Right ventricle myocardium inferior (tissue), 1 donor: ENCODE measurements at regions not wholly inside any gene's neighbourhood (a gene's known extent, or its start where the extent isn't known, plus 50 kb on each side); places are given as distances from the start of the nearest gene placed in this dataset.
A peak's percentile ranks its signal among the peaks of the same experiment; 100 is the strongest.
"Not testable (repeated sequence)": the region's sequence is repeated elsewhere in the genome, so short reads cannot be mapped to it uniquely, and the experiment has no call there.

Experiments used
- ATAC-seq: fragments of 200-7000 bp; cut with Tn5 transposase; one replicate; pipeline ENCODE4 v1.9.1; 2020; ENCODE audit warnings: mild to moderate bottlenecking, moderate library complexity
- DNase-seq: peaks from one replicate; pipeline ENCODE4 v3.0.0; 2021; ENCODE audit errors: missing footprints
- intact Hi-C: fragments of 100-400 bp; cut with DNase I; formaldehyde crosslinking; loops from one replicate; pipeline ENCODE4 v1.11.0; 2022
- donor health status: DM: no; HTN: yes; CAD: no; lungs with severe emphysema.

- DNase-seq (no peak), ATAC-seq (no peak)
- intact Hi-C loops = no loop called here
These were observed 124.4 kb upstream of the ITGB1 start for GRCh38 chr10:33082373-33082895.

- ATAC-seq, DNase-seq, intact Hi-C loops: not testable (repeated sequence)
These were observed 122.4 kb upstream of the ITGB1 start for GRCh38 chr10:33080467-33080866.

GRCh38 chr10:33074443-33074842, 116.4 kb upstream of the ITGB1 start:
- intact Hi-C loops = loop anchor here (2.0 kb wide), 1 partner anchor 32 kb away; no protein-coding TSS in a partner anchor
- DNase-seq (no peak), ATAC-seq (peak; percentile 64)

GRCh38 chr10:33073641-33074415, 115.8 kb upstream of the ITGB1 start:
- no peak for DNase-seq
- intact Hi-C loops = loop anchor here (2.0 kb wide), 1 partner anchor 33 kb away; no protein-coding TSS in a partner anchor
- peak; percentile 71 for ATAC-seq

- intact Hi-C loops = no loop called here
These were observed 113.8 kb upstream of the ITGB1 start for GRCh38 chr10:33071857-33072256.

GRCh38 chr10:33070101-33070500, 112.1 kb upstream of the ITGB1 start:
- ATAC-seq (no peak), DNase-seq (no peak)
- intact Hi-C loops = no loop called here

More at GRCh38 chr10:33071857-33072256, 113.8 kb upstream of the ITGB1 start:
- ATAC-seq (no peak), DNase-seq (no peak)

- intact Hi-C loops = no loop called here
- ATAC-seq (no peak), DNase-seq (no peak)
These were observed 109.9 kb upstream of the ITGB1 start for GRCh38 chr10:33067917-33068316.

- DNase-seq = no peak
- intact Hi-C loops = no loop called here
- no peak for ATAC-seq
These were observed 109.5 kb upstream of the ITGB1 start for GRCh38 chr10:33067481-33067880.

- intact Hi-C loops = no loop called here
- DNase-seq = no peak
- no peak for ATAC-seq
These were observed 108.7 kb upstream of the ITGB1 start for GRCh38 chr10:33066558-33067236.

GRCh38 chr10:33065111-33065510, 107.1 kb upstream of the ITGB1 start:
- ATAC-seq = no peak
- DNase-seq = no peak
- intact Hi-C loops = no loop called here

- DNase-seq (no peak), ATAC-seq (no peak)
- intact Hi-C loops = no loop called here
These were observed 106.7 kb upstream of the ITGB1 start for GRCh38 chr10:33064706-33065105.

GRCh38 chr10:33057620-33058019, 99.6 kb upstream of the ITGB1 start:
- no peak for ATAC-seq
- no peak for DNase-seq
- intact Hi-C loops = no loop called here

- no peak for DNase-seq
- no peak for ATAC-seq
- intact Hi-C loops = no loop called here
These were observed 99.0 kb upstream of the ITGB1 start for GRCh38 chr10:33056828-33057596.

- no peak for DNase-seq
- intact Hi-C loops = no loop called here
- no peak for ATAC-seq
These were observed 97.6 kb upstream of the ITGB1 start for GRCh38 chr10:33055625-33056024.

- DNase-seq (no peak), ATAC-seq (no peak)
- intact Hi-C loops = no loop called here
These were observed 95.1 kb upstream of the ITGB1 start for GRCh38 chr10:33052915-33053810.

GRCh38 chr10:33052263-33052875, 94.3 kb upstream of the ITGB1 start:
- ATAC-seq (no peak), DNase-seq (no peak)
- intact Hi-C loops = no loop called here

GRCh38 chr10:33049963-33050920, 92.2 kb upstream of the ITGB1 start:
- intact Hi-C loops, DNase-seq, ATAC-seq: not testable (repeated sequence)
